T follicular helper cell (primary cell): ENCODE measurements at regions not wholly inside any gene's neighbourhood (a gene's known extent, or its start where the extent isn't known, plus 50 kb on each side); places are given as distances from the start of the nearest gene placed in this dataset.

Experiments
- DNase-seq: peaks from one replicate; pipeline ENCODE4 v3.0.0-alpha.2; 2020; ENCODE audit warnings: low read depth

GRCh38 chr15:67000896-67001295 is 64.5 kb upstream of the SMAD3 start:
- DNase-seq = no peak

DNA sequence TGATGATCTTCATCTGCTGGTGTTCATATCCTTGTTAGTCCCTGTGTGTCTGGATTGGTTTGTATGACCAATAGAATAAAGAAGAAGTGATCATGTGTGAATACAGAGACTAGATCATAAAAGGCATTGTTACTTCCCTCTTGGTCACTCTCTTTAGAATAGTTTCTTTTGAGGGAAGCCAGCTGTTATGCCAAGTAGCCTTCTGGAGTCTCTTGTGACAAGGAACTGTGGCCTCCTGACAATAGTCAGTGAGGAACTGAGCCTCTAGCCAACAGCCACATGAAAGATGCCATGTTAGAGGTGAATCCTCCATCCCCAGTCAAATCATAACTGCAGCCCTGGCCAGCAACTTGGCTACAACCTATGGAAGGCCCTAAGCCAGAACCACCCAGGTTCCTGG is 63.0 kb upstream of the SMAD3 start:
- no peak for DNase-seq

GRCh38 chr15:67003586-67003985 is 61.8 kb upstream of the SMAD3 start:
- no peak for DNase-seq

- no peak for DNase-seq
Observed at GRCh38 chr15:67004142-67004541, 61.3 kb upstream of the SMAD3 start.

- no peak for DNase-seq
Observed at GRCh38 chr15:67005294-67005996, 60.0 kb upstream of the SMAD3 start.

GRCh38 chr15:67006083-67007065 is 59.0 kb upstream of the SMAD3 start:
- no peak for DNase-seq

- DNase-seq = no peak
Observed at GRCh38 chr15:67009576-67010569, 55.5 kb upstream of the SMAD3 start.

GRCh38 chr15:67010898-67011616 is 54.3 kb upstream of the SMAD3 start:
- DNase-seq = no peak

GRCh38 chr15:67011617-67012005 is 53.8 kb upstream of the SMAD3 start:
- DNase-seq = no peak

DNA sequence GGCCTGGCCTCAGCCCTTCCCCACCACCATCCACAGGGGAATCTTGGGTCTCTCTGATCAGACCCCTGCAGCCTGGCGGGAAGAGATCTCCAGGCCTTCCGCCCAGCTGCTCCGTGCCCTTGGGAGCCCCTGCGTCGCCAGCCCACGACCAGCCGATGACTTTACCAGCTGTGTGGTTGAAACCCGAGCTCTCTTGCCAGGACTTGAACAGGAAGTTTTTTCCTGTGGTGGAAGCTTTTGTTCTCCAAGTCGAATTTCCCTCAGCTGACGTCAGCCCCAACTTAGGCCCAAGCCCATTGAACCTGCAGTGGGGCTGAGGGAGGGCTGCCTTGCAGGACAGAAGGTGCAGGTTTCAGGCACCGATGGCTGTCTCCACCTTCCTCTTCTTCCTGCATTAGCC is 51.7 kb upstream of the SMAD3 start:
- no peak for DNase-seq
